Activated B cell treated with CpG ODN at 0.5 μM for 24 hours (primary cell): ENCODE measurements at regions not wholly inside any gene's neighbourhood (a gene's known extent, or its start where the extent isn't known, plus 50 kb on each side); places are given as distances from the start of the nearest gene placed in this dataset.

Experiments
- ATAC-seq: fragments of 200-7000 bp; cut with Tn5 transposase; one replicate; pipeline ENCODE4 v1.10.0; 2021; ENCODE audit warnings: low read depth, mild to moderate bottlenecking, moderate library complexity
- CTCF ChIA-PET: fragments of 350-600 bp; sonication (Branson Sonifier 250); formaldehyde crosslinking; loops from one replicate; lab custom pipeline; 2021; ENCODE audit warnings: antibody characterized with exemption; lab: Charles Lee
- POLR2A ChIA-PET: fragments of 350-600 bp; sonication (Branson Sonifier 250); formaldehyde crosslinking; loops from one replicate; lab custom pipeline; 2021; ENCODE audit warnings: antibody characterized with exemption; lab: Charles Lee
- DNase-seq: peaks from one replicate; pipeline ENCODE4 v3.0.0; 2022
- H3K27ac Mint-ChIP-seq: one replicate; pipeline ENCODE4 v1.8.0; 2020; ENCODE audit warnings: mixed read lengths
- H3K27me3 Mint-ChIP-seq: one replicate; pipeline ENCODE4 v1.8.0; 2021; ENCODE audit warnings: mixed read lengths
- H3K36me3 Mint-ChIP-seq: one replicate; pipeline ENCODE4 v1.8.0; 2021; ENCODE audit warnings: low read depth, mixed read lengths
- H3K4me1 Mint-ChIP-seq: one replicate; pipeline ENCODE4 v1.8.0; 2021; ENCODE audit warnings: mixed read lengths
- H3K4me3 Mint-ChIP-seq: one replicate; pipeline ENCODE4 v1.8.0; 2020; ENCODE audit warnings: mild to moderate bottlenecking, mixed read lengths
- H3K9me3 Mint-ChIP-seq: one replicate; pipeline ENCODE4 v1.8.0; 2020; ENCODE audit warnings: mixed read lengths
- CTCF ChIP-seq: fragments of 200-600 bp; IDR thresholded peaks from one replicate; pipeline ENCODE4 v1.8.0; 2022; ENCODE audit warnings: antibody characterized with exemption, mild to moderate bottlenecking
- intact Hi-C: fragments of 100-400 bp; cut with micrococcal nuclease; formaldehyde crosslinking; loops from one replicate; pipeline ENCODE4 v1.15.1; 2024

- no peak for TF ChIP-seq CTCF
- Mint-ChIP-seq H3K27ac (no peak overlapping the region), H3K27me3 (no peaks in the 10 kb centered on the region), H3K36me3 (no peaks in the 10 kb centered on the region), H3K9me3 (no peaks in the 10 kb centered on the region), H3K4me3 (no peak overlapping the region), H3K4me1 (no peaks in the 10 kb centered on the region)
- POLR2A ChIA-PET: no interaction called here
- DNase-seq: no peak
- ATAC-seq: no peak
- CTCF ChIA-PET: no interaction called here
- intact Hi-C loops: no loop called here
Measured at GRCh38 chr6:149224399-149224798, 93.1 kb upstream of the TAB2 start.

GRCh38 chr6:149225370-149225769 is 92.1 kb upstream of the TAB2 start:
- POLR2A ChIA-PET: no interaction called here
- intact Hi-C loops: no loop called here
- no peak for DNase-seq
- H3K4me3 Mint-ChIP-seq: no peak overlapping the region
- H3K27ac Mint-ChIP-seq: no peak overlapping the region
- ATAC-seq: no peak
- H3K27me3 Mint-ChIP-seq: no peaks in the 10 kb centered on the region
- H3K4me1 Mint-ChIP-seq: peaks cover 4% of the 10 kb centered on the region
- CTCF ChIA-PET: no interaction called here
- no peaks in the 10 kb centered on the region for H3K36me3 Mint-ChIP-seq
- no peak for TF ChIP-seq CTCF
- H3K9me3 Mint-ChIP-seq: no peaks in the 10 kb centered on the region

- CTCF ChIA-PET: interaction anchor here (0.5 kb wide), 1 partner anchor 543 kb away, joined by 3 read pairs; no protein-coding TSS in a partner anchor
- DNase-seq: no peak
- no peaks in the 10 kb centered on the region for H3K36me3 Mint-ChIP-seq
Measured at GRCh38 chr6:149225946-149226345, 91.6 kb upstream of the TAB2 start.

GRCh38 chr6:149227796-149228195 is 89.7 kb upstream of the TAB2 start:
- Mint-ChIP-seq H3K27ac (no peak overlapping the region), H3K4me3 (no peak overlapping the region), H3K9me3 (no peaks in the 10 kb centered on the region), H3K27me3 (no peaks in the 10 kb centered on the region), H3K36me3 (no peaks in the 10 kb centered on the region), H3K4me1 (peaks cover 28% of the 10 kb centered on the region)
- ChIA-PET POLR2A (no interaction called here), CTCF (no interaction called here)
- TF ChIP-seq CTCF: no peak
- no peak for ATAC-seq
- intact Hi-C loops: no loop called here
- DNase-seq: no peak

More at GRCh38 chr6:149225946-149226345, 91.6 kb upstream of the TAB2 start:
- POLR2A ChIA-PET: no interaction called here
- Mint-ChIP-seq H3K9me3 (no peaks in the 10 kb centered on the region), H3K27ac (no peak overlapping the region), H3K4me3 (no peak overlapping the region), H3K27me3 (no peaks in the 10 kb centered on the region), H3K4me1 (peaks cover 10% of the 10 kb centered on the region)
- no peak for ATAC-seq
- no peak for TF ChIP-seq CTCF
- intact Hi-C loops: no loop called here

GRCh38 chr6:149228311-149228955 is 89.1 kb upstream of the TAB2 start:
- DNase-seq: no peak
- H3K27ac Mint-ChIP-seq: no peak overlapping the region
- no peak for ATAC-seq
- no peak for TF ChIP-seq CTCF
- H3K36me3 Mint-ChIP-seq: no peaks in the 10 kb centered on the region
- no peaks in the 10 kb centered on the region for H3K27me3 Mint-ChIP-seq
- H3K9me3 Mint-ChIP-seq: no peaks in the 10 kb centered on the region
- peaks cover 35% of the 10 kb centered on the region for H3K4me1 Mint-ChIP-seq
- intact Hi-C loops: no loop called here
- ChIA-PET POLR2A (no interaction called here), CTCF (no interaction called here)
- no peak overlapping the region for H3K4me3 Mint-ChIP-seq
